PC-3 (cell line): ENCODE measurements at regions not wholly inside any gene's neighbourhood (a gene's known extent, or its start where the extent isn't known, plus 50 kb on each side); places are given as distances from the start of the nearest gene placed in this dataset.

Source experiments
- EZH2phosphoT487 ChIP-seq: fragments of 300-600 bp; sonication (generic); IDR thresholded peaks from 2 replicates; pipeline ENCODE4 v1.6.1; 2018; ENCODE audit warnings: mild to moderate bottlenecking, antibody characterized with exemption, low read length, borderline replicate concordance
- TF ChIP-seq, protein P1 (sequence below): fragments of 300-600 bp; sonication (generic); conservative IDR thresholded peaks from 2 replicates; pipeline ENCODE4 v1.5.1; 2017; ENCODE audit warnings: antibody characterized with exemption, low read depth, mild to moderate bottlenecking, low read length

DNA sequence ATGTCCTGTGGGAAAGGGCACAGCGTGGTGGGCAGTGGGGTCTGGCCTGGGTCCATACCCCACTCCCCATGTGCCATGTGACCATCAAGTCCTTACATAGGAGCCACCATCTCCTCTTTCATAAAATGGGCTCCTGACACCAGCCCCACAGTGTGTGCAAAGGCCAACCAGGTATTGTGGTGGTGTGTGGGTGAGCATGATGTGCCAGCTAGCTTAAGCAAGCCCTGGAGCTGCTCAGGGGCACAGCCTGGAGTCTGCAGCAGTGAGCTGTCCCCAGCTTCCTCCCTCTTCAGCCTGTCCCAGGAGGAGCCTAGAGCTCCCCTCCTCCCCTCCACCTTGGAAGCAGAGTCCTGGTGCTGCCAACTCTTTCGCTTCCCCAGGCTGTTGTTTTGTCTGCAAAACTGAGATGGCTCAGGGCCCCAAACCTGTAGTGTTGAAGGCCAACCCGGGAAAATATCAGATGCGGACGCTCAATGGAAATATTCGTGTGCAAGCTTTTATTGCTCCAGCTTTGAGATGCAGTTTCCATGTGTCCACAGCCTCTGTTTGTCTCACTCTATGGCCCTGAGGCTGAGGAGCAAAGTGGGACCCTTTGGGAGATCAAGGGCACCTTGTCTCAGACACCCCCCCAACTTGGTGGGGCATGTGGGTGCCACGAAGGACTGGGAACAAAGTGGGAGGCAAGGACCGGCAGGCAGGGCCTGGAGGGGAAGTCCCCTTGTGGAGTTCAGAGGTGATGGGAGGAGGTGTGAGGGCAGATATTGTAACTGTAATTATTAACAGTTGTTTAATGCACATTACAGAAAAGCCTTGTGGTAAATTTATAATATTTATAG is 92.6 kb downstream of the CTTN start:
- TF ChIP-seq, protein P1, sequence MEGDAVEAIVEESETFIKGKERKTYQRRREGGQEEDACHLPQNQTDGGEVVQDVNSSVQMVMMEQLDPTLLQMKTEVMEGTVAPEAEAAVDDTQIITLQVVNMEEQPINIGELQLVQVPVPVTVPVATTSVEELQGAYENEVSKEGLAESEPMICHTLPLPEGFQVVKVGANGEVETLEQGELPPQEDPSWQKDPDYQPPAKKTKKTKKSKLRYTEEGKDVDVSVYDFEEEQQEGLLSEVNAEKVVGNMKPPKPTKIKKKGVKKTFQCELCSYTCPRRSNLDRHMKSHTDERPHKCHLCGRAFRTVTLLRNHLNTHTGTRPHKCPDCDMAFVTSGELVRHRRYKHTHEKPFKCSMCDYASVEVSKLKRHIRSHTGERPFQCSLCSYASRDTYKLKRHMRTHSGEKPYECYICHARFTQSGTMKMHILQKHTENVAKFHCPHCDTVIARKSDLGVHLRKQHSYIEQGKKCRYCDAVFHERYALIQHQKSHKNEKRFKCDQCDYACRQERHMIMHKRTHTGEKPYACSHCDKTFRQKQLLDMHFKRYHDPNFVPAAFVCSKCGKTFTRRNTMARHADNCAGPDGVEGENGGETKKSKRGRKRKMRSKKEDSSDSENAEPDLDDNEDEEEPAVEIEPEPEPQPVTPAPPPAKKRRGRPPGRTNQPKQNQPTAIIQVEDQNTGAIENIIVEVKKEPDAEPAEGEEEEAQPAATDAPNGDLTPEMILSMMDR = no peak
- no peak for TF ChIP-seq EZH2phosphoT487
